ENCODE measurements at regions not wholly inside any gene's neighbourhood (a gene's known extent, or its start where the extent isn't known, plus 50 kb on each side); places are given as distances from the start of the nearest gene placed in this dataset.
A peak's percentile ranks its signal among the peaks of the same experiment; 100 is the strongest.

DNA sequence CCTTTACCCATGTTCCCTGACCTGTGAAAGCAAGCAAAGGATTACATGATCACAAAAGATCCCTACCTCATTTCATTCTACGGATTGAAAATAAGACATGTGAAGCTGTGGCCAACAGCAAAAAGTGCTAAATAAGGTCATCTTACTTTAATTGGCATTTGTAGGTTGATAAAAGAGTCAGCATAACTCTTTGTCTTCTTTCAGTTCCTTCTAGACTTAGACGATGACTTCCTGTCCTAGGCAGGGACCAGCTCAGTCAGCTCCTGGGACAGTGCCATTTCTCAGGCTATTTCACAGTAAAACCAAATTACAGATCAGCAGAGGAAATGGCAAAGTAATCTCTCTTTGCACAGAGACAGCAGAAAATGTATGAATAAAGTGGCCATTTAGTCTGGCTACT is 480.7 kb downstream of the RFPL4B start:
- Histone ChIP-seq H3F3A (replicated peaks; ENCODE audit: insufficient read depth) (no peaks in the 10 kb centered on the region), H3K27me3 (ENCODE audit: insufficient read depth) (no peaks in the 10 kb centered on the region), H3K9me2 (no peaks in the 10 kb centered on the region; the same call in 1 of the 2 replicates), H3K9ac (no peak overlapping the region), H2AFZ (ENCODE audit: low read depth) (peak overlapping the region; percentile 73), H3K79me2 (ENCODE audit: insufficient read depth) (no peaks in the 10 kb centered on the region), H3K36me3 (replicated peaks in 1 of 2; ENCODE audit: control insufficient read depth in 1 of 2, insufficient read depth in 2 of 2, low read length in 1 of 2) (no peaks in the 10 kb centered on the region), H3K27ac (ENCODE audit: low read depth in 2 of 2, low read length in 1 of 2) (peak overlapping the region in 1 of 2 experiments; percentile 11; a peak in 1 of 4 replicates), H3K4me2 (no peak overlapping the region), H4K20me1 (ENCODE audit: insufficient read depth) (no peaks in the 10 kb centered on the region), H3K4me1 (ENCODE audit: control insufficient read depth in 1 of 2, insufficient read depth in 2 of 2, low read depth in 1 of 2, low read length in 1 of 2) (no peaks in the 10 kb centered on the region; a peak in 1 of 4 replicates), H3K4me3 (ENCODE audit: low read depth in 2 of 2, low read length in 1 of 2) (no peak overlapping the region), H3K9me3 (no peaks in the 10 kb centered on the region)
- DNase-seq: no peak
- CTCF ChIA-PET: no interaction called here
- TF ChIP-seq CTCF (IDR thresholded peaks at IDR 0.05): no peak
- TF ChIP-seq, protein P1, sequence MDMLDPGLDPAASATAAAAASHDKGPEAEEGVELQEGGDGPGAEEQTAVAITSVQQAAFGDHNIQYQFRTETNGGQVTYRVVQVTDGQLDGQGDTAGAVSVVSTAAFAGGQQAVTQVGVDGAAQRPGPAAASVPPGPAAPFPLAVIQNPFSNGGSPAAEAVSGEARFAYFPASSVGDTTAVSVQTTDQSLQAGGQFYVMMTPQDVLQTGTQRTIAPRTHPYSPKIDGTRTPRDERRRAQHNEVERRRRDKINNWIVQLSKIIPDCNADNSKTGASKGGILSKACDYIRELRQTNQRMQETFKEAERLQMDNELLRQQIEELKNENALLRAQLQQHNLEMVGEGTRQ (IDR thresholded peaks at IDR 0.05; ENCODE audit: borderline replicate concordance, low read depth, low read length): no peak
- no peak for TF ChIP-seq IRF3 (IDR thresholded peaks at IDR 0.05; ENCODE audit: low read depth, low read length)
- no peak for TF ChIP-seq PBX3 (IDR thresholded peaks at IDR 0.05)
- no peak for TF ChIP-seq TAF1 (IDR thresholded peaks at IDR 0.05; ENCODE audit: borderline replicate concordance, low read depth, low read length)
- TF ChIP-seq SIN3A (IDR thresholded peaks at IDR 0.05; ENCODE audit: borderline replicate concordance, low read depth, low read length): no peak
- no peak for TF ChIP-seq NRF1 (IDR thresholded peaks at IDR 0.05; ENCODE audit: low read depth, low read length)
- TF ChIP-seq CHD2 (IDR thresholded peaks at IDR 0.05; ENCODE audit: low read length, partially characterized antibody): no peak
- no peak for TF ChIP-seq RFX5 (IDR thresholded peaks at IDR 0.05; ENCODE audit: low read length)
- TF ChIP-seq EZH2phosphoT487 (IDR thresholded peaks at IDR 0.05; ENCODE audit: borderline replicate concordance, low read depth): no peak
- TF ChIP-seq MXI1 (IDR thresholded peaks at IDR 0.05; ENCODE audit: low read depth, low read length): no peak
- no peak for TF ChIP-seq EP300 (IDR thresholded peaks at IDR 0.05; ENCODE audit: borderline replicate concordance in 1 of 2, low read depth in 1 of 2, low read length in 1 of 2)
- 67% methylated on average over 2 of the region's 2 CpGs for WGBS (ENCODE audit: low lambda C conversion rate)
- POLR2A ChIA-PET: no interaction called here

All from SK-N-SH (cell line).